WTC11 (cell line): ENCODE measurements at regions not wholly inside any gene's neighbourhood (a gene's known extent, or its start where the extent isn't known, plus 50 kb on each side); places are given as distances from the start of the nearest gene placed in this dataset.

ENCODE experiments used
- ATF1 ChIP-seq: sonication (generic); formaldehyde crosslinking; IDR thresholded peaks from 2 replicates; pipeline ENCODE4 v1.8.1; 2023; ENCODE audit warnings: mild to moderate bottlenecking, moderate library complexity, missing genetic modification reagents
- CTCF ChIP-seq: fragments of 200-600 bp; IDR thresholded peaks from 2 replicates; pipeline ENCODE4 v1.8.0; 2022; ENCODE audit warnings: antibody characterized with exemption
- E2F1 ChIP-seq: sonication (generic); formaldehyde crosslinking; IDR thresholded peaks from 2 replicates; pipeline ENCODE4 v1.8.0; 2022; ENCODE audit warnings: mild to moderate bottlenecking, missing genetic modification reagents
- FOXP4 ChIP-seq: sonication (generic); formaldehyde crosslinking; IDR thresholded peaks from 2 replicates; pipeline ENCODE4 v1.8.0; 2022; ENCODE audit warnings: mild to moderate bottlenecking, missing genetic modification reagents
- NR3C1 ChIP-seq: sonication (generic); formaldehyde crosslinking; conservative IDR thresholded peaks from 2 replicates; pipeline ENCODE4 v1.8.1; 2023; ENCODE audit warnings: low read depth, mild to moderate bottlenecking, missing genetic modification reagents
- ZNF121 ChIP-seq: sonication (generic); formaldehyde crosslinking; IDR thresholded peaks from 2 replicates; pipeline ENCODE4 v1.8.0; 2023; ENCODE audit warnings: missing genetic modification reagents
- ZNF317 ChIP-seq: sonication (generic); formaldehyde crosslinking; IDR thresholded peaks from 2 replicates; pipeline ENCODE4 v1.8.1; 2023; ENCODE audit warnings: low read depth, mild to moderate bottlenecking, moderate library complexity, missing genetic modification reagents, borderline replicate concordance
- ZNF423 ChIP-seq: fragments of 250-450 bp; sonication (Bioruptor Pico); IDR thresholded peaks from 2 replicates; pipeline ENCODE4 v2.1.2; 2022; ENCODE audit warnings: mild to moderate bottlenecking, moderate library complexity
- TF ChIP-seq, protein P1 (sequence below): sonication (generic); formaldehyde crosslinking; IDR thresholded peaks from 2 replicates; pipeline ENCODE4 v1.8.1; 2023; ENCODE audit warnings: mild to moderate bottlenecking, missing genetic modification reagents, moderate library complexity
- TF ChIP-seq, protein P2 (sequence below): fragments of 250-450 bp; sonication (Bioruptor Pico); IDR thresholded peaks from 2 replicates; pipeline ENCODE4 v1.9.0; 2021; ENCODE audit warnings: mild to moderate bottlenecking, borderline replicate concordance

- no peak for TF ChIP-seq ZNF121 (CRISPR knock-in tag)
- no peak for TF ChIP-seq ZNF423 (CRISPR knock-in tag)
- TF ChIP-seq, protein P1, sequence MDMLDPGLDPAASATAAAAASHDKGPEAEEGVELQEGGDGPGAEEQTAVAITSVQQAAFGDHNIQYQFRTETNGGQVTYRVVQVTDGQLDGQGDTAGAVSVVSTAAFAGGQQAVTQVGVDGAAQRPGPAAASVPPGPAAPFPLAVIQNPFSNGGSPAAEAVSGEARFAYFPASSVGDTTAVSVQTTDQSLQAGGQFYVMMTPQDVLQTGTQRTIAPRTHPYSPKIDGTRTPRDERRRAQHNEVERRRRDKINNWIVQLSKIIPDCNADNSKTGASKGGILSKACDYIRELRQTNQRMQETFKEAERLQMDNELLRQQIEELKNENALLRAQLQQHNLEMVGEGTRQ (CRISPR knock-in tag): no peak
- TF ChIP-seq CTCF: no peak
- TF ChIP-seq ATF1 (CRISPR knock-in tag): no peak
- no peak for TF ChIP-seq E2F1
- no peak for TF ChIP-seq FOXP4 (CRISPR knock-in tag)
- TF ChIP-seq NR3C1 (CRISPR knock-in tag): no peak
- no peak for TF ChIP-seq ZNF317 (CRISPR knock-in tag)
- TF ChIP-seq, protein P2, sequence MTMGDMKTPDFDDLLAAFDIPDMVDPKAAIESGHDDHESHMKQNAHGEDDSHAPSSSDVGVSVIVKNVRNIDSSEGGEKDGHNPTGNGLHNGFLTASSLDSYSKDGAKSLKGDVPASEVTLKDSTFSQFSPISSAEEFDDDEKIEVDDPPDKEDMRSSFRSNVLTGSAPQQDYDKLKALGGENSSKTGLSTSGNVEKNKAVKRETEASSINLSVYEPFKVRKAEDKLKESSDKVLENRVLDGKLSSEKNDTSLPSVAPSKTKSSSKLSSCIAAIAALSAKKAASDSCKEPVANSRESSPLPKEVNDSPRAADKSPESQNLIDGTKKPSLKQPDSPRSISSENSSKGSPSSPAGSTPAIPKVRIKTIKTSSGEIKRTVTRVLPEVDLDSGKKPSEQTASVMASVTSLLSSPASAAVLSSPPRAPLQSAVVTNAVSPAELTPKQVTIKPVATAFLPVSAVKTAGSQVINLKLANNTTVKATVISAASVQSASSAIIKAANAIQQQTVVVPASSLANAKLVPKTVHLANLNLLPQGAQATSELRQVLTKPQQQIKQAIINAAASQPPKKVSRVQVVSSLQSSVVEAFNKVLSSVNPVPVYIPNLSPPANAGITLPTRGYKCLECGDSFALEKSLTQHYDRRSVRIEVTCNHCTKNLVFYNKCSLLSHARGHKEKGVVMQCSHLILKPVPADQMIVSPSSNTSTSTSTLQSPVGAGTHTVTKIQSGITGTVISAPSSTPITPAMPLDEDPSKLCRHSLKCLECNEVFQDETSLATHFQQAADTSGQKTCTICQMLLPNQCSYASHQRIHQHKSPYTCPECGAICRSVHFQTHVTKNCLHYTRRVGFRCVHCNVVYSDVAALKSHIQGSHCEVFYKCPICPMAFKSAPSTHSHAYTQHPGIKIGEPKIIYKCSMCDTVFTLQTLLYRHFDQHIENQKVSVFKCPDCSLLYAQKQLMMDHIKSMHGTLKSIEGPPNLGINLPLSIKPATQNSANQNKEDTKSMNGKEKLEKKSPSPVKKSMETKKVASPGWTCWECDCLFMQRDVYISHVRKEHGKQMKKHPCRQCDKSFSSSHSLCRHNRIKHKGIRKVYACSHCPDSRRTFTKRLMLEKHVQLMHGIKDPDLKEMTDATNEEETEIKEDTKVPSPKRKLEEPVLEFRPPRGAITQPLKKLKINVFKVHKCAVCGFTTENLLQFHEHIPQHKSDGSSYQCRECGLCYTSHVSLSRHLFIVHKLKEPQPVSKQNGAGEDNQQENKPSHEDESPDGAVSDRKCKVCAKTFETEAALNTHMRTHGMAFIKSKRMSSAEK: no peak
Measured at GRCh38 chr5:106658150-106658549, 1012.6 kb downstream of the EFNA5 start.
